8988T (cell line): ENCODE measurements at regions not wholly inside any gene's neighbourhood (a gene's known extent, or its start where the extent isn't known, plus 50 kb on each side); places are given as distances from the start of the nearest gene placed in this dataset.

Source experiments
- DNase-seq: peaks from one replicate; pipeline ENCODE4 v3.0.0; 2011

- DNase-seq, result no peak
Measured at GRCh38 chr12:93043877-93044209, 114.7 kb upstream of the EEA1 start.

GRCh38 chr12:93047118-93047517 is 118.0 kb upstream of the EEA1 start:
- no peak for DNase-seq

- no peak for DNase-seq
Measured at GRCh38 chr12:93048656-93049055, 119.6 kb upstream of the EEA1 start.

- no peak for DNase-seq
Measured at GRCh38 chr12:93050026-93050747, 121.1 kb upstream of the EEA1 start.

- DNase-seq, result no peak
Measured at GRCh38 chr12:93050748-93051081, 121.6 kb upstream of the EEA1 start.

GRCh38 chr12:93054021-93054420 is 124.9 kb upstream of the EEA1 start:
- no peak for DNase-seq

- DNase-seq, result no peak
Measured at GRCh38 chr12:93055221-93055620, 126.1 kb upstream of the EEA1 start.

- DNase-seq, result no peak
Measured at GRCh38 chr12:93056971-93057535, 128.0 kb upstream of the EEA1 start.

- no peak for DNase-seq
Measured at GRCh38 chr12:93058280-93058679, 129.2 kb upstream of the EEA1 start.

GRCh38 chr12:93059288-93059687 is 130.2 kb upstream of the EEA1 start:
- DNase-seq, result no peak

GRCh38 chr12:93059925-93060665 is 131.0 kb upstream of the EEA1 start:
- no peak for DNase-seq

- no peak for DNase-seq
Measured at GRCh38 chr12:93060666-93061472, 131.8 kb upstream of the EEA1 start.

GRCh38 chr12:93061473-93062419 is 132.7 kb upstream of the EEA1 start:
- DNase-seq, result no peak

GRCh38 chr12:93065896-93066295 is 136.8 kb upstream of the EEA1 start:
- DNase-seq, result no peak

GRCh38 chr12:93072340-93072739 is 143.2 kb upstream of the EEA1 start:
- DNase-seq, result no peak

GRCh38 chr12:93073324-93073723 is 144.2 kb upstream of the EEA1 start:
- no peak for DNase-seq

GRCh38 chr12:93078059-93078458 is 149.0 kb upstream of the EEA1 start:
- DNase-seq, result no peak

GRCh38 chr12:93078577-93078976 is 149.5 kb upstream of the EEA1 start:
- DNase-seq, result no peak

GRCh38 chr12:93079271-93079670 is 150.2 kb upstream of the EEA1 start:
- DNase-seq, result no peak

- no peak for DNase-seq
Measured at GRCh38 chr12:93079976-93080375, 150.9 kb upstream of the EEA1 start.

GRCh38 chr12:93080452-93080851 is 151.4 kb upstream of the EEA1 start:
- no peak for DNase-seq

- peak; percentile 28 for DNase-seq
Measured at GRCh38 chr12:93080994-93081809, 152.1 kb upstream of the EEA1 start.
